22Rv1 (cell line): ENCODE measurements at regions not wholly inside any gene's neighbourhood (a gene's known extent, or its start where the extent isn't known, plus 50 kb on each side); places are given as distances from the start of the nearest gene placed in this dataset.

Experiments
- H3K27ac ChIP-seq: fragments of 450-650 bp; 2 replicates; pipeline ENCODE4 v1.5.1; 2017
- ZFX ChIP-seq: fragments of 450-650 bp; IDR thresholded peaks from 2 replicates; pipeline ENCODE4 v1.6.1; 2017; ENCODE audit warnings: antibody characterized with exemption, borderline replicate concordance
- TF ChIP-seq, protein P1 (sequence below): fragments of 450-650 bp; IDR thresholded peaks from 2 replicates; pipeline ENCODE4 v1.5.1; 2017; ENCODE audit warnings: mild to moderate bottlenecking

DNA sequence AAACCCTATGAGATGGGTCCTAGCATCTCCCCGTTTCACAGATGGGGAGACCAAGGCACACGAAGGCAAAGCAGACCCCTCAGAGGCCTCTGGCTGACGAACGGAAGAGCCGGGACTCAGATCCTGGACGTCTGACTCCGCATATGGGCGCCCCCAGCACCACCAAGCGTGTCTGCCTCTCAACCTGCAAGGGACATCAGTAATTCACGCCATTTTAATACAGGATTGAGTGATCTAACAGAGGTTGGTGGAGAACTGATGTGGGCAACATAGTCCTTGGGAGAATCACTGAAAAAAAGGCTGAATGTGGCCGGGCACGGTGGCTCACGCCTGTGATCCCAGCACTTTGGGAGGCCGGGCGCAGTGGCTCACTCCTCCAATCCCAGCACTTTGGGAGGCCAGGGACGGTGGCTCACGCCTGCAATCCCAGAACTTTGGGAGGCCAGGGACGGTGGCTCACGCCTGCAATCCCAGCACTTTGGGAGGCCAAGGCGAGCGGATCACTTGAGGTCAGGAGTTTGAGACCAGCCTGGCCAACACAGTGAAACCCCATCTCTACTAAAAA is 206.6 kb downstream of the DLL1 start:
- no peak overlapping the region for H3K27ac ChIP-seq
- TF ChIP-seq, protein P1, sequence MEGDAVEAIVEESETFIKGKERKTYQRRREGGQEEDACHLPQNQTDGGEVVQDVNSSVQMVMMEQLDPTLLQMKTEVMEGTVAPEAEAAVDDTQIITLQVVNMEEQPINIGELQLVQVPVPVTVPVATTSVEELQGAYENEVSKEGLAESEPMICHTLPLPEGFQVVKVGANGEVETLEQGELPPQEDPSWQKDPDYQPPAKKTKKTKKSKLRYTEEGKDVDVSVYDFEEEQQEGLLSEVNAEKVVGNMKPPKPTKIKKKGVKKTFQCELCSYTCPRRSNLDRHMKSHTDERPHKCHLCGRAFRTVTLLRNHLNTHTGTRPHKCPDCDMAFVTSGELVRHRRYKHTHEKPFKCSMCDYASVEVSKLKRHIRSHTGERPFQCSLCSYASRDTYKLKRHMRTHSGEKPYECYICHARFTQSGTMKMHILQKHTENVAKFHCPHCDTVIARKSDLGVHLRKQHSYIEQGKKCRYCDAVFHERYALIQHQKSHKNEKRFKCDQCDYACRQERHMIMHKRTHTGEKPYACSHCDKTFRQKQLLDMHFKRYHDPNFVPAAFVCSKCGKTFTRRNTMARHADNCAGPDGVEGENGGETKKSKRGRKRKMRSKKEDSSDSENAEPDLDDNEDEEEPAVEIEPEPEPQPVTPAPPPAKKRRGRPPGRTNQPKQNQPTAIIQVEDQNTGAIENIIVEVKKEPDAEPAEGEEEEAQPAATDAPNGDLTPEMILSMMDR: no peak
- TF ChIP-seq ZFX: no peak

DNA sequence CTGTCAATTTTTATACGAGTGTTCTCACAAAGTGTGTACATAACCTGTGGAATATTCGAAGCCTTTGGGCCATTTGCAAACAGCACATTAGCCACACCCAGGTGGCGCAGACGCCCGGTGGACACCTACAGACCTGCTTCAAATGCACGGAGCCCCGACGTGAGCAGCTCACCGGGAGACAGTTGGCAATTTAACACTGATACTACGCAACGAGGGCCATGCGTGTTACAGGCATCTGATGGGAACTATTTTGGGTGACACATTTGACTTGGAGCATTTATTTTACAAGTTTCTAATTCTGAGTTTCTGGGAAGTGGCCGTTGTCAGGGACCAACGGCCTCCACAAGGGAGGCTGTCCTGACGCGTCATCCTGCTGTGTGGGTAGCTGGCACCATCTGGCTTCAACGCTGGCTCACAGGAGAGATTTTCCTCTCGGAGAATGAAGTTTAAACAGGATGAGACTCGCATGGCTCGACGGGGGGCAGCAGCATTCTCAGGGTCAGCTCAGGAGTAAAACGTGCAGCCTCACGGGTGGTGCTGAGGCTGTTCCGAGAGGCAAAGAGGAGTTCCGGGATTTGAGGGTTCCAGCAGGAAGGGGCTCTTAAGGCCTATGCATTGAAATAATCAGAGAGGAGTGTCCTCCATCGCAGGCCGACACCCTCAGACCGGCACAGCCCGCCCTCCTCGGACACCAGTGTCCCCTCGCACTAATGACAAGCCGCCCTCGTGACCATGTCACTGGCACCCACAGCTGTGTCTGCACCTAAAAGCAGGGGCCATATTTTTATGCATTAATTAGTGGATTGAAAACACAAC is 207.4 kb downstream of the DLL1 start:
- TF ChIP-seq, protein P1: no peak
- no peak for TF ChIP-seq ZFX
- no peak overlapping the region for H3K27ac ChIP-seq

DNA sequence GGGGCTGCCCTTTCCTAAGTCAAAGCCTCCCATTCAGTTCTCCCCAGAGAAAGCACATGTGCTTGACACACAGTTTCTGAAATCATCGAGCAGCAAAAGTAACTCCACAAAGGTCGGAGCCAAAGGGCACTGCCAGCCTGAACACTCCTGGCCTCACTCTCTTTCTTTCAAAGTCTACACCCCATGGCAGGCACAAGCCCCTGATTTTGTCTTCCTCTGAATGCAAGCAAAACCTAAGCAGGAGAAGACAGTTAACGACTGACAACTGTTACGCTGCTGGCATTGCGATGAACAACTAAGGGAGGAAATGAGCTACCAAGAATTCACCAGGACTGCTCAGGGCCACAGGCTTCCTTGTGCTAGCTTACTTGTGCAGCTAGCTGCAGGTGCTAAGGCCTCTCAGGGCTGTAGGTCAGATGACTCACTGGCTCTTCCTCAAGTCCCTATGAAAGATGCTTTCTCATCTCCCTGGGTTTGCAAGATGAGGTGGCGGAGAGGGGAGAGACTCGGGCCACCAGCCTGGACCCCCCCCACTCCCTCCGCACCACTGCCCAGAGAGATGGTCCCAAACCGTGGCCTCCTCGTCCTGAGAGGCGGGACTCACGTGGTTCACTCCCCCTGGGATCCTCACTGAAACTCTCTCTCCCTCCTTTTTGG is 208.2 kb downstream of the DLL1 start:
- TF ChIP-seq, protein P1: no peak
- TF ChIP-seq ZFX: no peak
- H3K27ac ChIP-seq: no peak overlapping the region

DNA sequence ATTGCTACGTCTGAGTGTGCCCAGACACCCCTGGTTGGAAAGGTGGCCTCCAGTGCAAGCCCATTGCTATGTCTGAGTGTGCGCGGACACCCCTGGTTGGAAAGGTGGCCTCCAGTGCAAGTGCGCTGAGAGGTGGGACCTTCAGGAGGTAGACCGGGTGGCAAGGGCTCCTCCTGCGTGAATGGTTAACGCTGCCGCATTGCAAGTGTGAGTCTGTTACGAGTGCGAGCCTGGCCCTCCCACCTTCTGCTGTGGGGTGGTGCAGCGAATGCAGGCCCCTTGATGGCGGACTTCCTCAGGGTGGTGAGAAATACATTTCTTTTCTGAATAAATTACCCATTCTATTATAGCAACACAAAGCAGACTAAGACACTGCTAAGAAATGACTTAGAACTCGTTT is 208.8 kb downstream of the DLL1 start:
- H3K27ac ChIP-seq: no peak overlapping the region
- no peak for TF ChIP-seq ZFX
- TF ChIP-seq, protein P1: no peak

DNA sequence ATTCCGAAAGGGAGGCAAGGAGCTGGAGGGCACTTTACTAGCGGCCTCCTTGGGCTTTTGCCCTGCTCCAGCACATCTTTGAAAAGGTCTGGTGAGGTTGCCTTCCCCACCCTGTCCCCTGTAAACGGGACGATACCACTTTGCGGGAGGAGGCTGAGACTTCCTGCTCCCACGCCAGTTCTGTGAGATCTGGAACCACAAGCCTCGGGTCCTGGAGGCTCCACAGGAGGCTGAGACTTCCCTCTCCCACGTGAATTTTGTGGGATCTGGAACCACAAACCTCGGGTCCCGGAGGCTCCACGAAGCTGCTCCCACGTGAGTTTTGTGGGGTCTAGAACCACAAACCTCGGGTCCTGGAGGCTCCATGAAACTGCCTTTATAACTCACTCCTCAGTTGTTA is 209.3 kb downstream of the DLL1 start:
- H3K27ac ChIP-seq: no peak overlapping the region
- TF ChIP-seq, protein P1: no peak
- no peak for TF ChIP-seq ZFX

DNA sequence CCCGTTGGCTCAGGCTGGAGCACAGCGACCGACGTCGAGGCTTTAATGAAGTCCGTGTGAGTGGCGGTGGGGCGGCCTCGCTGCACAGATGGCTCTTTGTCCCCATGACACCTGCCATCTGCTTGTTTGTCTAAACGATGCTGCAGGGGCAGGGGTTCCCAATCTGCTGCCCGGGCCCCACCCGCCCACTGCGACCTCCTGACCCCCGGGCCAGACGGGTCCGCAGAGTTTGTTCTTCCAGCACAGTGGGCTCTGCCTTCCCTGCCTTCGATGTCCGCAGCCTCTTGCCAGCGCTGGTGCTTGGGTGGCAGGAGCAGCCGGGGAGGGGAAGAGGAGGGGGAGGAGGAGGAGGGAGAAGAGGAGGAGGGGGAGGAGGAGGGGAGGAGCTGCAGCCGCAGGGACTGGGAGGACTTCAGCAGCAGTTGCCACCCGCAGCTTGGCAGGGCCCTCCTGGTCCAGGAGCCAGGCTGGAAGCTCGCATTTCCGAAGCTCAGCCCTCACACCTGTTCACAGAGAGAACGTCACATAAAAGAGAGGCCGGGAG is 210.0 kb downstream of the DLL1 start:
- TF ChIP-seq ZFX: no peak
- TF ChIP-seq, protein P1: no peak
- H3K27ac ChIP-seq: no peak overlapping the region
